ENCODE measurements at regions not wholly inside any gene's neighbourhood (a gene's known extent, or its start where the extent isn't known, plus 50 kb on each side); places are given as distances from the start of the nearest gene placed in this dataset.

- H3K9ac ChIP-seq (ENCODE audit: low read depth, low read length), result no peak overlapping the region
- no peak overlapping the region for H3K27ac ChIP-seq (ENCODE audit: insufficient read depth, low read length)
- CTCF ChIA-PET, result no interaction called here
- H4K20me1 ChIP-seq (ENCODE audit: insufficient read depth, low read length), result no peaks in the 10 kb centered on the region
- no peak overlapping the region for H2BK15ac ChIP-seq (ENCODE audit: low read depth, low read length)
- H4K91ac ChIP-seq (ENCODE audit: insufficient read depth, low read depth, low read length), result no peak overlapping the region
- H3K18ac ChIP-seq (ENCODE audit: low read depth, low read length), result no peak overlapping the region
- no peak overlapping the region for H4K8ac ChIP-seq (ENCODE audit: low read depth in 2 of 2, low read length in 2 of 2)
- H3K79me1 ChIP-seq (ENCODE audit: low read depth in 1 of 2, low read length in 2 of 2), result no peaks in the 10 kb centered on the region
- H3K4me1 ChIP-seq (ENCODE audit: control insufficient read depth, insufficient read depth, low read length), result no peaks in the 10 kb centered on the region
- ATAC-seq (ENCODE audit: low read depth) (no peak), DNase-seq (no peak)
- H2BK5ac ChIP-seq (ENCODE audit: low read depth, low read length, poor library complexity, severe bottlenecking), result no peak overlapping the region
- H3K36me3 ChIP-seq (ENCODE audit: control insufficient read depth, insufficient read depth, low read length), result no peaks in the 10 kb centered on the region
- H3K27me3 ChIP-seq (ENCODE audit: control insufficient read depth, insufficient read depth, low read length), result no peaks in the 10 kb centered on the region
- H3K9me1 ChIP-seq (ENCODE audit: insufficient read depth, low read length), result no peaks in the 10 kb centered on the region
- dilution Hi-C loops (cut with HindIII; ENCODE audit: low sequenced_read_pairs, unreplicated experiment) (no loop called here), intact Hi-C loops (cut with micrococcal nuclease) (no loop called here), in situ Hi-C loops (cut with MboI; ENCODE audit: low sequenced_read_pairs) (no loop called here)
- BruUV-seq (replicated peaks), result no TSS peak
- H2AFZ ChIP-seq (replicated peaks; ENCODE audit: low read length, poor library complexity), result no peak overlapping the region
- TF ChIP-seq MXI1 (IDR thresholded peaks at IDR 0.05; ENCODE audit: borderline replicate concordance, low read depth, low read length) (no peak), POLR2A (IDR thresholded peaks at IDR 0.05; ENCODE audit: low read depth, low read length) (no peak), MAFK (IDR thresholded peaks at IDR 0.05; ENCODE audit: low read depth, low read length) (no peak), ELK1 (IDR thresholded peaks at IDR 0.05; ENCODE audit: borderline replicate concordance, low read depth, low read length) (no peak), NFE2L2 (IDR thresholded peaks at IDR 0.05; ENCODE audit: low read depth, low read length) (no peak), RAD21 (IDR thresholded peaks at IDR 0.05; ENCODE audit: low read length) (no peak), CHD1 (IDR thresholded peaks at IDR 0.05; ENCODE audit: low read depth, low read length) (no peak), SMC3 (IDR thresholded peaks at IDR 0.05; ENCODE audit: low read depth, low read length) (no peak)
- H3K56ac ChIP-seq (ENCODE audit: extremely low read depth, insufficient read depth, low read length), result no peak overlapping the region
- no peak overlapping the region for H2AK5ac ChIP-seq (ENCODE audit: low read depth, low read length)
- WGBS, 2 experiments (ENCODE audit: extremely low coverage in 2 of 2, insufficient read length in 1 of 2), result no CpG with 5 or more reads among the region's 3 CpGs
- H2BK120ac ChIP-seq (ENCODE audit: low read depth, low read length), result no peak overlapping the region
- POLR2A ChIA-PET (ENCODE audit: unreplicated experiment), result no interaction called here
- no peaks in the 10 kb centered on the region for H3K9me3 ChIP-seq (ENCODE audit: control insufficient read depth, insufficient read depth, low read length)
- H4K5ac ChIP-seq (ENCODE audit: low read depth, low read length), result no peak overlapping the region
- no peak overlapping the region for H3K4me2 ChIP-seq (ENCODE audit: low read depth, low read length)
- no peak overlapping the region for H2AK9ac ChIP-seq (replicated peaks; ENCODE audit: low read depth, low read length, poor library complexity)
- no peak overlapping the region for H3K4ac ChIP-seq (ENCODE audit: low read depth, low read length)
- H3K14ac ChIP-seq (replicated peaks; ENCODE audit: low read depth, low read length), result no peak overlapping the region
- H3K23ac ChIP-seq (ENCODE audit: low read depth, low read length), result no peak overlapping the region
- no peak overlapping the region for H3K4me3 ChIP-seq (ENCODE audit: insufficient read depth, low read depth, low read length)
- H2BK20ac ChIP-seq (ENCODE audit: low read depth, low read length), result no peak overlapping the region
Observed at GRCh38 chr9:75210215-75210614, 121.9 kb downstream of the OSTF1 start.
